ENCODE measurements at regions not wholly inside any gene's neighbourhood (a gene's known extent, or its start where the extent isn't known, plus 50 kb on each side); places are given as distances from the start of the nearest gene placed in this dataset.

- ChIA-PET RAD21 (ENCODE audit: low non-redundant PET in 1 of 2, low total read pairs in 2 of 2, uncharacterized antibody in 2 of 2, unreplicated experiment in 2 of 2) (no interaction called here), CTCF (no interaction called here)
Measured at GRCh38 chr12:115088328-115088994, 404.5 kb upstream of the TBX3 start.

More at GRCh38 chr12:115088328-115088994, 404.5 kb upstream of the TBX3 start:
- H3K4me2 ChIP-seq (ENCODE audit: low read length): no peak overlapping the region
- H3K9me3 ChIP-seq (ENCODE audit: control insufficient read depth in 1 of 2, insufficient read depth in 1 of 2, low read depth in 1 of 2, low read length in 2 of 2): no peaks in the 10 kb centered on the region
- DNase-seq (ENCODE audit: low read depth, low spot score) (no peak), ATAC-seq (no peak)
- no peak for TF ChIP-seq ZBTB33 (IDR thresholded peaks at IDR 0.05; ENCODE audit: extremely low read depth, insufficient replicate concordance, low read length)
- no peak for TF ChIP-seq CTCF (IDR thresholded peaks at IDR 0.05 in 2 of 3, conservative IDR thresholded peaks at IDR 0.05 in 1 of 3; ENCODE audit: borderline replicate concordance in 1 of 3, insufficient read depth in 1 of 3, low read depth in 2 of 3, low read length in 2 of 3)
- TF ChIP-seq POLR2A (IDR thresholded peaks at IDR 0.05; ENCODE audit: borderline replicate concordance, extremely low read depth, insufficient read depth, insufficient read length): no peak
- no peak for TF ChIP-seq YY1 (IDR thresholded peaks at IDR 0.05; ENCODE audit: extremely low read depth, insufficient replicate concordance, low read depth, low read length)
- TF ChIP-seq EGR1 (IDR thresholded peaks at IDR 0.05; ENCODE audit: low read depth): no peak
- no peak for TF ChIP-seq ZNF274 (IDR thresholded peaks at IDR 0.05; ENCODE audit: low read depth, low read length)
- no peak for TF ChIP-seq SRF (IDR thresholded peaks at IDR 0.05; ENCODE audit: low read depth)
- no peak for TF ChIP-seq ATF3 (IDR thresholded peaks at IDR 0.05)
- TF ChIP-seq CEBPB (IDR thresholded peaks at IDR 0.05; ENCODE audit: low read depth): no peak
- TF ChIP-seq RAD21 (IDR thresholded peaks at IDR 0.05; ENCODE audit: low read depth): no peak
- H3K4me1 ChIP-seq (ENCODE audit: control insufficient read depth in 1 of 2, insufficient read depth in 2 of 2, low read length in 2 of 2): no peaks in the 10 kb centered on the region
- no peak overlapping the region for H3K9ac ChIP-seq (ENCODE audit: low read length)
- H3K4me3 ChIP-seq (replicated peaks in 1 of 2; ENCODE audit: low read depth in 1 of 2, low read length in 2 of 2): no peak overlapping the region
- POLR2A ChIA-PET: no interaction called here
- H3K9me2 ChIP-seq (ENCODE audit: insufficient read depth): no peaks in the 10 kb centered on the region
- no peak overlapping the region for H3K27ac ChIP-seq (ENCODE audit: low read depth, low read length)
- no TSS peak for BruUV-seq (replicated peaks)
- no peaks in the 10 kb centered on the region for H3K79me2 ChIP-seq (ENCODE audit: insufficient read depth, low read length)
- no peaks in the 10 kb centered on the region for H3K27me3 ChIP-seq (ENCODE audit: insufficient read depth, low read length)
- no peaks in the 10 kb centered on the region for H3K36me3 ChIP-seq (ENCODE audit: control insufficient read depth in 1 of 2, insufficient read depth in 2 of 2, low read length in 2 of 2)
- no peak overlapping the region for H2AFZ ChIP-seq (ENCODE audit: low read depth, low read length, poor library complexity, severe bottlenecking)
- H4K20me1 ChIP-seq (ENCODE audit: insufficient read depth): no peaks in the 10 kb centered on the region
- intact Hi-C loops (cut with micrococcal nuclease): no loop called here

Data from HCT116 (cell line).